ENCODE measurements at regions not wholly inside any gene's neighbourhood (a gene's known extent, or its start where the extent isn't known, plus 50 kb on each side); places are given as distances from the start of the nearest gene placed in this dataset.

- intact Hi-C loops (cut with DNase I; ENCODE audit: low total_unique reads) (no loop called here), in situ Hi-C loops (cut with MboI; ENCODE audit: low pct_ligation_motif_present in 1 of 4, low pct_unique_long_range_greater_than_20kb in 1 of 4, low sequenced_read_pairs in 3 of 4) (no loop called here)
- DNase-seq, result no peak
- TF ChIP-seq, protein P1, sequence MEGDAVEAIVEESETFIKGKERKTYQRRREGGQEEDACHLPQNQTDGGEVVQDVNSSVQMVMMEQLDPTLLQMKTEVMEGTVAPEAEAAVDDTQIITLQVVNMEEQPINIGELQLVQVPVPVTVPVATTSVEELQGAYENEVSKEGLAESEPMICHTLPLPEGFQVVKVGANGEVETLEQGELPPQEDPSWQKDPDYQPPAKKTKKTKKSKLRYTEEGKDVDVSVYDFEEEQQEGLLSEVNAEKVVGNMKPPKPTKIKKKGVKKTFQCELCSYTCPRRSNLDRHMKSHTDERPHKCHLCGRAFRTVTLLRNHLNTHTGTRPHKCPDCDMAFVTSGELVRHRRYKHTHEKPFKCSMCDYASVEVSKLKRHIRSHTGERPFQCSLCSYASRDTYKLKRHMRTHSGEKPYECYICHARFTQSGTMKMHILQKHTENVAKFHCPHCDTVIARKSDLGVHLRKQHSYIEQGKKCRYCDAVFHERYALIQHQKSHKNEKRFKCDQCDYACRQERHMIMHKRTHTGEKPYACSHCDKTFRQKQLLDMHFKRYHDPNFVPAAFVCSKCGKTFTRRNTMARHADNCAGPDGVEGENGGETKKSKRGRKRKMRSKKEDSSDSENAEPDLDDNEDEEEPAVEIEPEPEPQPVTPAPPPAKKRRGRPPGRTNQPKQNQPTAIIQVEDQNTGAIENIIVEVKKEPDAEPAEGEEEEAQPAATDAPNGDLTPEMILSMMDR (IDR thresholded peaks at IDR 0.05), result no peak
- TF ChIP-seq EP300 (IDR thresholded peaks at IDR 0.05; ENCODE audit: low read depth), result no peak
- TF ChIP-seq POLR2A (IDR thresholded peaks at IDR 0.05), result no peak
- no peak for TF ChIP-seq POLR2AphosphoS5 (IDR thresholded peaks at IDR 0.05)
- Histone ChIP-seq H3K36me3 (no peaks in the 10 kb centered on the region), H3K4me1 (no peaks in the 10 kb centered on the region), H3K27me3 (no peaks in the 10 kb centered on the region), H3K4me3 (no peak overlapping the region), H3K27ac (no peak overlapping the region), H3K9me3 (peaks cover 0 to under 1% of the 10 kb centered on the region in 2 donors)
- WGBS, 2 donors (ENCODE audit: low coverage in 1 of 2), result 40 to 50% methylated on average over 5 to 9 of the region's 9 CpGs
Observed at GRCh38 chr6:164532198-164533044, 777.0 kb downstream of the C6orf118 start.

- TF ChIP-seq POLR2AphosphoS5 (IDR thresholded peaks at IDR 0.05) (no peak), POLR2A (IDR thresholded peaks at IDR 0.05) (no peak), EP300 (IDR thresholded peaks at IDR 0.05; ENCODE audit: low read depth) (no peak)
- TF ChIP-seq, protein P1 (IDR thresholded peaks at IDR 0.05), result no peak
- Histone ChIP-seq H3K9me3 (no peaks in the 10 kb centered on the region), H3K36me3 (no peaks in the 10 kb centered on the region), H3K27ac (no peak overlapping the region), H3K4me1 (no peaks in the 10 kb centered on the region), H3K27me3 (no peaks in the 10 kb centered on the region), H3K4me3 (no peak overlapping the region)
- WGBS, 2 donors (ENCODE audit: low coverage in 1 of 2), result 63 to 81% methylated on average over 3 of the region's 3 CpGs
- in situ Hi-C loops (cut with MboI; ENCODE audit: low pct_ligation_motif_present in 1 of 4, low pct_unique_long_range_greater_than_20kb in 1 of 4, low sequenced_read_pairs in 3 of 4), result no loop called here
- intact Hi-C loops (cut with DNase I; ENCODE audit: low total_unique reads), result no loop called here
- no peak for DNase-seq
Observed at GRCh38 chr6:164531736-164532135, 777.7 kb downstream of the C6orf118 start.

- no peaks in the 10 kb centered on the region for H3K9me3 ChIP-seq
- H3K4me3 ChIP-seq, result no peak overlapping the region
- intact Hi-C loops (cut with DNase I; ENCODE audit: low total_unique reads) (no loop called here), in situ Hi-C loops (cut with MboI; ENCODE audit: low pct_ligation_motif_present in 1 of 4, low pct_unique_long_range_greater_than_20kb in 1 of 4, low sequenced_read_pairs in 3 of 4) (no loop called here)
- H3K36me3 ChIP-seq, result no peaks in the 10 kb centered on the region
- no peaks in the 10 kb centered on the region for H3K4me1 ChIP-seq
- H3K27me3 ChIP-seq, result no peaks in the 10 kb centered on the region
- DNase-seq, result no peak
- TF ChIP-seq POLR2A (IDR thresholded peaks at IDR 0.05) (no peak), EP300 (IDR thresholded peaks at IDR 0.05; ENCODE audit: low read depth) (no peak), POLR2AphosphoS5 (IDR thresholded peaks at IDR 0.05) (no peak)
- TF ChIP-seq, protein P1 (IDR thresholded peaks at IDR 0.05), result no peak
- 63 to 84% methylated on average over 2 to 3 of the region's 3 CpGs for WGBS, 2 donors (ENCODE audit: low coverage in 1 of 2)
- no peak overlapping the region for H3K27ac ChIP-seq
Observed at GRCh38 chr6:164528539-164528938, 780.9 kb downstream of the C6orf118 start.

GRCh38 chr6:164523087-164523654, 786.2 kb downstream of the C6orf118 start:
- no peak overlapping the region for H3K4me3 ChIP-seq
- in situ Hi-C loops (cut with MboI; ENCODE audit: low pct_ligation_motif_present in 1 of 4, low pct_unique_long_range_greater_than_20kb in 1 of 4, low sequenced_read_pairs in 3 of 4), result no loop called here
- H3K4me1 ChIP-seq, result no peaks in the 10 kb centered on the region
- no peak for DNase-seq
- WGBS, 2 donors (ENCODE audit: low coverage in 1 of 2), result 57 to 79% methylated on average over 1 of the region's 1 CpG
- peaks cover 0 to 3% of the 10 kb centered on the region in 2 donors for H3K9me3 ChIP-seq
- intact Hi-C loops (cut with DNase I; ENCODE audit: low total_unique reads), result no loop called here
- no peaks in the 10 kb centered on the region for H3K36me3 ChIP-seq
- TF ChIP-seq POLR2A (IDR thresholded peaks at IDR 0.05) (no peak), EP300 (IDR thresholded peaks at IDR 0.05; ENCODE audit: low read depth) (no peak), POLR2AphosphoS5 (IDR thresholded peaks at IDR 0.05) (no peak)
- TF ChIP-seq, protein P1 (IDR thresholded peaks at IDR 0.05), result no peak
- no peak overlapping the region for H3K27ac ChIP-seq
- H3K27me3 ChIP-seq, result no peaks in the 10 kb centered on the region
